PC-9 (cell line): ENCODE measurements at regions not wholly inside any gene's neighbourhood (a gene's known extent, or its start where the extent isn't known, plus 50 kb on each side); places are given as distances from the start of the nearest gene placed in this dataset.

Source experiments
- BruUV-seq: library from RNA; stranded (reverse); fragments of 400-500 nt; replicated peaks from 2 replicates; lab custom pipeline; 2021; lab: Mats Ljungman, UMichigan
- CTCF ChIA-PET: fragments of 300-600 bp; sonication (Branson Sonifier 250); formaldehyde crosslinking; loops from one replicate; lab custom pipeline; 2022; ENCODE audit warnings: antibody characterized with exemption; lab: Charles Lee
- POLR2A ChIA-PET: fragments of 300-600 bp; sonication (Branson Sonifier 250); formaldehyde crosslinking; loops from one replicate; lab custom pipeline; 2022; ENCODE audit warnings: antibody characterized with exemption; ENCODE audit not compliant: unreplicated experiment; lab: Charles Lee
- DNase-seq, 2 experiments: peaks; one replicate each; pipeline versions ENCODE4 v3.0.0 to v3.0.0-alpha.2; 2015 to 2022; ENCODE audit warnings: mixed read lengths in 1 of 2
- H2AFZ ChIP-seq: fragments of 200-600 bp; sonication (generic); 2 replicates; pipeline ENCODE4 v1.8.1; 2017; ENCODE audit warnings: antibody characterized with exemption
- H3F3A ChIP-seq: fragments of 200-600 bp; sonication (generic); 2 replicates; pipeline ENCODE4 v1.8.1; 2017; ENCODE audit warnings: antibody characterized with exemption, mild to moderate bottlenecking, low read depth; ENCODE audit not compliant: insufficient read depth
- H3K27ac ChIP-seq: fragments of 200-600 bp; sonication (generic); 2 replicates; pipeline ENCODE4 v1.6.1; 2016; ENCODE audit warnings: mixed run types
- H3K27me3 ChIP-seq: fragments of 200-600 bp; sonication (generic); 2 replicates; pipeline ENCODE4 v1.6.1; 2016; ENCODE audit warnings: low read depth, mixed run types; ENCODE audit not compliant: insufficient read depth
- H3K36me3 ChIP-seq: fragments of 200-600 bp; sonication (generic); 2 replicates; pipeline ENCODE4 v1.6.1; 2016; ENCODE audit warnings: low read depth, mixed run types
- H3K4me1 ChIP-seq: fragments of 200-600 bp; sonication (generic); replicated peaks from 2 replicates; pipeline ENCODE4 v1.6.1; 2016; ENCODE audit warnings: mixed run types; ENCODE audit not compliant: insufficient read depth
- H3K4me2 ChIP-seq: fragments of 200-600 bp; sonication (generic); 2 replicates; pipeline ENCODE4 v1.6.1; 2017; ENCODE audit warnings: mixed run types
- H3K4me3 ChIP-seq: fragments of 200-600 bp; sonication (generic); 2 replicates; pipeline ENCODE4 v1.6.1; 2016; ENCODE audit warnings: mixed run types
- H3K79me2 ChIP-seq: fragments of 200-600 bp; sonication (generic); 2 replicates; pipeline ENCODE4 v1.6.1; 2017; ENCODE audit warnings: low read depth, mixed run types
- H3K9me2 ChIP-seq: fragments of 200-600 bp; sonication (generic); 2 replicates; pipeline ENCODE4 v1.8.1; 2017; ENCODE audit warnings: mild to moderate bottlenecking; ENCODE audit not compliant: insufficient read depth
- H3K9me3 ChIP-seq: fragments of 200-600 bp; sonication (generic); 2 replicates; pipeline ENCODE4 v1.8.1; 2016; ENCODE audit warnings: low read depth; ENCODE audit not compliant: insufficient read depth
- H4K20me1 ChIP-seq: fragments of 200-600 bp; sonication (generic); 2 replicates; pipeline ENCODE4 v1.8.1; 2017; ENCODE audit not compliant: insufficient read depth
- CTCF ChIP-seq: fragments of 200-600 bp; sonication (generic); conservative IDR thresholded peaks from 2 replicates; pipeline ENCODE4 v1.6.1; 2017; ENCODE audit warnings: mixed run types, antibody characterized with exemption, mild to moderate bottlenecking, moderate library complexity
- EZH2 ChIP-seq: fragments of 200-600 bp; sonication (generic); IDR thresholded peaks from 2 replicates; pipeline ENCODE4 v1.8.0; 2017; ENCODE audit warnings: antibody characterized with exemption, low read depth
- intact Hi-C: fragments of 100-400 bp; cut with micrococcal nuclease; formaldehyde crosslinking; loops from one replicate; pipeline ENCODE4 v1.10.0; 2022; ENCODE audit not compliant: unreplicated experiment

DNA sequence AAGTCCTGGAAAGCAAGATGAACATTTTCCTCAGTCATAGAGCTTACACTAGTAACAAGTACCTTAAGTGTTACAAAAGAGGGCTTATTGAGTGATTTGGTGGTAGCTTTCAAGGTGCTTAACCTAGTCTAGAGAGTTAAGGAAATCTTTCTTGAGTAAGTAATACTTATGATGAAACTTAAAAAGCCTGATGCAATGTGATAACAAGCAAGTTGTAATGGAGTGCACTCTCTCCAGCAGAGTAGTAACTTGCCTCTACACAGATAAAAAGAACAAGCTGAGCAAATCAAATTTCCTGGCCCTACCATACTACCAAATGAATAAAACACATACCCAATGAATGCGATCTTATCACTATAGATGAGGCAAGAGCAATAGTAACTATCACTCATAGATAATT lies 639.9 kb upstream of the FBXO33 start:
- Histone ChIP-seq H3K27me3 (no peaks in the 10 kb centered on the region), H3F3A (no peaks in the 10 kb centered on the region), H3K9me3 (no peaks in the 10 kb centered on the region), H3K36me3 (no peaks in the 10 kb centered on the region), H4K20me1 (no peaks in the 10 kb centered on the region), H3K9me2 (no peaks in the 10 kb centered on the region), H3K4me1 (no peaks in the 10 kb centered on the region), H3K4me2 (no peak overlapping the region), H3K4me3 (no peak overlapping the region), H3K27ac (no peak overlapping the region), H2AFZ (no peak overlapping the region), H3K79me2 (no peaks in the 10 kb centered on the region)
- POLR2A ChIA-PET: no interaction called here
- BruUV-seq: no TSS peak
- TF ChIP-seq EZH2: no peak
- TF ChIP-seq CTCF: no peak
- intact Hi-C loops: no loop called here
- CTCF ChIA-PET: no interaction called here
- no peak for DNase-seq

DNA sequence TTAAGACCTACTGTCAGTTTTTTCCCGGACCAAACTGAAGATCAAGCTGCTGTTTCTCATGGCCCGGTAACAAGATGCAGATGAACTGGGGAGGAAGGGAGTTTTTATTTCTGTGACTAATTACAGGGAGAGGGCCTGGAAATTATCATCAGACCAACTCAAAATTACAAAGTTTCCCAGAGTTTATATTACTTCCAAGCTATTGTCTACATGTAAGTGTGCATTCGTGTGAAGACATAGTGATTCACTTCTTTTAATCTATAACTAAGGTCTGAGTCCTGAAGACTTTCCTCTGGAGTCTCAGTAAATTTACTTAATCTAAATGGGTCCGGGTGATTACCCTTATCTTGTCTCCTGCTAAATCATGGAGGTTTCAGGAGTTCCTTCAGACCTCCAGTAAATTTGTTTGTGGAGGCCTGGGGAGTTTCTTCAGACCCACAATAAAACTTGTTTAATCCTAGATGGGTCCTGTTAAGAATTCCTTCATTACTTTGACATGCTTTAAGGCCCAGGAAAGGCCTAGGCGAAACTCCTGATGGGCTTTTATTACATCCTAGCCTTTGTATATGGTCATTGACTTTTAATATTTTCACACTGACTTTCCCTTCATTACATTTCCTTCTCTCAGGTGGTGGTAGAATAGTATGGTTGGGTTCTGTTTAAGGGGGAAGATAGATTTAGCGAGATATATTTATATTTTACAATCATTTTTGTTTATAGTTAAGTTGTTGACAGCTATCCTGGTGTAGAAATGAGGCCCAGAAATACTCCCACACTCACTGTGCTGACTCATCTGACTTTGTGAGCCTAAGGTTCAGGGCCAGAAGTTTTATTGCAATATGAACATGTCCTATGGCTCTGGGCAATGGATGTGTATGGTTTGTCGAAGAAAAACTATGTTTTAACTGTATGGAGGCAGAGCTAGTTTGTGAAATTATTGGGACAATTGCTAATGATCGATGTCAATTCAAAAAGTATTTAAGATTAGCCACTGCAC lies 627.0 kb upstream of the FBXO33 start:
- no peaks in the 10 kb centered on the region for H3K79me2 ChIP-seq
- BruUV-seq: no TSS peak
- H3K27me3 ChIP-seq: no peaks in the 10 kb centered on the region
- no peak overlapping the region for H3K4me2 ChIP-seq
- no peaks in the 10 kb centered on the region for H3K9me2 ChIP-seq
- CTCF ChIA-PET: no interaction called here
- no peaks in the 10 kb centered on the region for H3K36me3 ChIP-seq
- no peak overlapping the region for H3K4me3 ChIP-seq
- intact Hi-C loops: no loop called here
- H3K9me3 ChIP-seq: no peaks in the 10 kb centered on the region
- no peaks in the 10 kb centered on the region for H3F3A ChIP-seq
- no peak overlapping the region for H3K27ac ChIP-seq
- DNase-seq: no peak
- POLR2A ChIA-PET: no interaction called here
- no peaks in the 10 kb centered on the region for H3K4me1 ChIP-seq
- H4K20me1 ChIP-seq: no peaks in the 10 kb centered on the region
- TF ChIP-seq CTCF (no peak), EZH2 (no peak)
- H2AFZ ChIP-seq: no peak overlapping the region

DNA sequence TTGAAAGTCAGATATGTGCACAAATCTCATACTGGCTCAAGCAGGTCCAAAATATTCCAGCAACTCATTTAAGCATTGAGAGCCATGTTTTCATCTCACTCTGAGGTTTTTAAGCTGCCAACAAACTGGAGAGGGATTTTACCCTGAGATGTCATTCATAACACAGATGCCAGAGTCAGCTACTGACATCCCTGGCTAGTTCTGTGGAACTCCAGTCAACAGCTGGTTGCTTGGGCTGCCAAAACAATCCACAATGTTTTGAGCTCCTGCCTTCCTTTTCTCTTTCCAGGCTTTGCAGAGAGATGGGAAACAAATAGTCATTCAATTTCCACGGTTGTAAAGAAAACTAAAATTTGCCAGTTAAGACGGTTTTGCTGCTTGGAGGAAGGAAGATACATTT lies 621.2 kb upstream of the FBXO33 start:
- CTCF ChIA-PET: no interaction called here
- no peaks in the 10 kb centered on the region for H3K27me3 ChIP-seq
- intact Hi-C loops: no loop called here
- H3K36me3 ChIP-seq: no peaks in the 10 kb centered on the region
- no peak overlapping the region for H2AFZ ChIP-seq
- BruUV-seq: no TSS peak
- no peaks in the 10 kb centered on the region for H3K4me1 ChIP-seq
- no peaks in the 10 kb centered on the region for H3K79me2 ChIP-seq
- H3K27ac ChIP-seq: no peak overlapping the region
- H3K4me2 ChIP-seq: no peak overlapping the region
- no peaks in the 10 kb centered on the region for H4K20me1 ChIP-seq
- no peak for DNase-seq
- no peak for TF ChIP-seq EZH2
- no peak for TF ChIP-seq CTCF
- H3K4me3 ChIP-seq: no peak overlapping the region
- no peaks in the 10 kb centered on the region for H3K9me3 ChIP-seq
- H3F3A ChIP-seq: no peaks in the 10 kb centered on the region
- POLR2A ChIA-PET: no interaction called here
- no peaks in the 10 kb centered on the region for H3K9me2 ChIP-seq
